CMK (cell line): ENCODE measurements at regions not wholly inside any gene's neighbourhood (a gene's known extent, or its start where the extent isn't known, plus 50 kb on each side); places are given as distances from the start of the nearest gene placed in this dataset.

ENCODE experiments used
- DNase-seq: peaks from one replicate; pipeline ENCODE4 v3.0.0-alpha.2; 2010; ENCODE audit warnings: low read depth

GRCh38 chr5:2441495-2442180 is 309.8 kb downstream of the IRX2 start:
- DNase-seq = no peak

- DNase-seq = no peak
Observed at GRCh38 chr5:2439608-2440007, 311.9 kb downstream of the IRX2 start.

- no peak for DNase-seq
Observed at GRCh38 chr5:2433086-2433485, 318.4 kb downstream of the IRX2 start.

- DNase-seq = no peak
Observed at GRCh38 chr5:2432076-2432920, 319.2 kb downstream of the IRX2 start.

- DNase-seq = no peak
Observed at GRCh38 chr5:2430606-2431005, 320.9 kb downstream of the IRX2 start.

GRCh38 chr5:2427983-2428382 is 323.5 kb downstream of the IRX2 start:
- no peak for DNase-seq

GRCh38 chr5:2423634-2424033 is 327.8 kb downstream of the IRX2 start:
- DNase-seq = no peak

- no peak for DNase-seq
Observed at GRCh38 chr5:2417301-2417700, 334.2 kb downstream of the IRX2 start.

GRCh38 chr5:2415678-2416077 is 335.8 kb downstream of the IRX2 start:
- no peak for DNase-seq

GRCh38 chr5:2410451-2410850 is 341.0 kb downstream of the IRX2 start:
- no peak for DNase-seq

GRCh38 chr5:2403296-2403695 is 348.2 kb downstream of the IRX2 start:
- no peak for DNase-seq

- DNase-seq = no peak
Observed at GRCh38 chr5:2399804-2400203, 351.7 kb downstream of the IRX2 start.

GRCh38 chr5:2399096-2399495 is 352.4 kb downstream of the IRX2 start:
- DNase-seq = no peak

GRCh38 chr5:2393556-2393955 is 357.9 kb downstream of the IRX2 start:
- DNase-seq = no peak

- no peak for DNase-seq
Observed at GRCh38 chr5:2391566-2391965, 359.9 kb downstream of the IRX2 start.

GRCh38 chr5:2391021-2391420 is 360.5 kb downstream of the IRX2 start:
- no peak for DNase-seq

GRCh38 chr5:2388571-2388970 is 362.9 kb downstream of the IRX2 start:
- no peak for DNase-seq

- no peak for DNase-seq
Observed at GRCh38 chr5:2387634-2388325, 363.7 kb downstream of the IRX2 start.

- DNase-seq = no peak
Observed at GRCh38 chr5:2387250-2387633, 364.2 kb downstream of the IRX2 start.

GRCh38 chr5:2385818-2386217 is 365.7 kb downstream of the IRX2 start:
- no peak for DNase-seq

- no peak for DNase-seq
Observed at GRCh38 chr5:2383698-2384065, 367.8 kb downstream of the IRX2 start.

GRCh38 chr5:2382776-2383697 is 368.4 kb downstream of the IRX2 start:
- DNase-seq = no peak
